OCI-LY3 (cell line): ENCODE measurements at regions not wholly inside any gene's neighbourhood (a gene's known extent, or its start where the extent isn't known, plus 50 kb on each side); places are given as distances from the start of the nearest gene placed in this dataset.

Experiments used
- H2AFZ ChIP-seq: fragments of 200-600, 300-600 bp; shearing (Covaris generic); 2 replicates; pipeline ENCODE4 v1.6.0; 2014; ENCODE audit warnings: antibody characterized with exemption, low read depth, low read length
- H3K27ac ChIP-seq: fragments of 200-600, 300-600 bp; sonication (generic); 2 replicates; pipeline ENCODE4 v1.5.1; 2014; ENCODE audit warnings: mild to moderate bottlenecking, low read length, moderate library complexity, mixed read lengths
- H3K27me3 ChIP-seq: fragments of 200-600, 300-600 bp; sonication (generic); 2 replicates; pipeline ENCODE4 v1.6.1; 2014; ENCODE audit warnings: low read depth, low read length, mixed read lengths
- H3K36me3 ChIP-seq: fragments of 200-600, 300-600 bp; sonication (generic); replicated peaks from 2 replicates; pipeline ENCODE3; 2014; ENCODE audit warnings: low read depth, low read length, mixed read lengths
- H3K4me1 ChIP-seq: fragments of 300-600, 200-600 bp; sonication (generic); 2 replicates; pipeline ENCODE4 v1.6.1; 2014; ENCODE audit warnings: low read length, mixed read lengths
- H3K4me2 ChIP-seq: fragments of 200-600, 300-600 bp; sonication (generic); 2 replicates; pipeline ENCODE4 v1.6.1; 2014; ENCODE audit warnings: low read length, mixed read lengths
- H3K4me3 ChIP-seq: fragments of 300-600, 200-600 bp; sonication (generic); 2 replicates; pipeline ENCODE4 v1.5.1; 2014; ENCODE audit warnings: antibody characterized with exemption, mild to moderate bottlenecking, low read length, moderate library complexity
- H3K79me2 ChIP-seq: fragments of 300-600, 200-600 bp; shearing (Covaris generic); 2 replicates; pipeline ENCODE4 v1.6.1; 2014; ENCODE audit warnings: mild to moderate bottlenecking, low read length, mixed read lengths
- H3K9ac ChIP-seq: fragments of 300-600, 200-600 bp; shearing (Covaris generic); 2 replicates; pipeline ENCODE4 v1.6.0; 2014; ENCODE audit warnings: mild to moderate bottlenecking, low read length, moderate library complexity
- H3K9me3 ChIP-seq: fragments of 200-600, 300-600 bp; shearing (Covaris generic); 2 replicates; pipeline ENCODE4 v1.6.1; 2014; ENCODE audit warnings: low read length, mixed read lengths; ENCODE audit not compliant: insufficient read depth
- H4K20me1 ChIP-seq: fragments of 200-600, 300-600 bp; sonication (generic); 2 replicates; pipeline ENCODE4 v1.6.1; 2016; ENCODE audit warnings: low read length, mixed read lengths; ENCODE audit not compliant: insufficient read depth
- EZH2phosphoT487 ChIP-seq: fragments of 200-600 bp; shearing (Covaris generic); IDR thresholded peaks from 2 replicates; pipeline ENCODE4 v1.6.1; 2018; ENCODE audit warnings: antibody characterized with exemption, mixed run types, low read depth
- TF ChIP-seq, protein P1 (sequence below): fragments of 200-600, 300-600 bp; sonication (generic); IDR thresholded peaks from 2 replicates; pipeline ENCODE4 v1.5.1; 2014; ENCODE audit warnings: antibody characterized with exemption, low read length, low read depth

DNA sequence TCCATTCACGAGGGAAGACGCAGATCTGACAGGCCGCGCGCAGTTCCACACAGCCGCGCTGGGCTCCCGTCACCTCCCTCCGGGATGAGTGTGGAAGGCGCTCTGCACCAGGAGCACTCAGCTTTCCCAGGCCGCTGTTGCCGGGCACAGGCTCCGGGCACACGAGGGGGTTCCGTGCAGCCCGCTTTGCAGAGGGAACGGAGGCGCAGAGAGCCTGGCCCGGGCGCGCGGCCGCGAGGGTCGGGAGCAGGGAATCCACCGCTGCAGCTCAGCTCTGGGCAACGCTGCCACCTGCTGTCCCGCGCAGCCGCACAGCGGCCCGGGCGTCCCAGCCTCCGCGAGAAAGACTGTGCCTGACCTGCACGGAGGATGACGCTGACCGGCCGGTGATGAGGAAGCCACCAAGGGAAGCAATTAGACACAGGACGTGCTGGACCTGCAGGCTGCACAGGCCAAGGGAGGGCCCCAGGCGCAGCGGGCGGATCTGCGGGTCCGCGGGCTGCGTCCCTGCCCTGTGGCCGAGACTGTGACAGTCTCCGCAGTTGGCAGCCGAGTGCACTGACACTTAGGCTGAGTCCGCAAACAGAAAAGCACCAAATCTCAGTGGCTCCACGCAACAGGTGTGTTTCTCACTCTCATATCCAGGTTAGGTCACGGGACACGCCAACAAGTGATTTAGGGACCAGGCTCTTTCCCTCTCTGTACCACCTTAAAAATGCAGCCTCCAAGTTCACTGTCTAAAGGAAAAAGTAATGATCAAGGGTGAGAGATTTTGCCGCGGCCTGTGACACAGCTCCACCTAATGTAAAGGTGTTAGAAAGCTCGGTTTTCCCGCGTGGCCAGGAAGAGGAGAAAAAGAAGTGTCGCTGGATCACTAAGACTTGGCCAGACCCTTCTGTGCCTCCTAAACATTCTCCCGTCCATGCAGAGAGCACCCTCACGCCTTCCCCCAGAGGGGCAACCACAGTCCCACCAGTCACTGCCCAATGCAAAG lies 94.5 kb downstream of the SEC61G start:
- H3K4me3 ChIP-seq: no peak overlapping the region
- no peaks in the 10 kb centered on the region for H3K79me2 ChIP-seq
- no peak overlapping the region for H3K9ac ChIP-seq
- no peak overlapping the region for H3K27ac ChIP-seq
- no peaks in the 10 kb centered on the region for H3K36me3 ChIP-seq
- no peaks in the 10 kb centered on the region for H3K27me3 ChIP-seq
- H3K9me3 ChIP-seq: no peaks in the 10 kb centered on the region
- H2AFZ ChIP-seq: 0 out of 2 replicates have a peak overlapping the region, but pooled peaks have one; percentile 21
- H4K20me1 ChIP-seq: no peaks in the 10 kb centered on the region
- H3K4me1 ChIP-seq: no peaks in the 10 kb centered on the region
- no peak for TF ChIP-seq EZH2phosphoT487
- TF ChIP-seq, protein P1, sequence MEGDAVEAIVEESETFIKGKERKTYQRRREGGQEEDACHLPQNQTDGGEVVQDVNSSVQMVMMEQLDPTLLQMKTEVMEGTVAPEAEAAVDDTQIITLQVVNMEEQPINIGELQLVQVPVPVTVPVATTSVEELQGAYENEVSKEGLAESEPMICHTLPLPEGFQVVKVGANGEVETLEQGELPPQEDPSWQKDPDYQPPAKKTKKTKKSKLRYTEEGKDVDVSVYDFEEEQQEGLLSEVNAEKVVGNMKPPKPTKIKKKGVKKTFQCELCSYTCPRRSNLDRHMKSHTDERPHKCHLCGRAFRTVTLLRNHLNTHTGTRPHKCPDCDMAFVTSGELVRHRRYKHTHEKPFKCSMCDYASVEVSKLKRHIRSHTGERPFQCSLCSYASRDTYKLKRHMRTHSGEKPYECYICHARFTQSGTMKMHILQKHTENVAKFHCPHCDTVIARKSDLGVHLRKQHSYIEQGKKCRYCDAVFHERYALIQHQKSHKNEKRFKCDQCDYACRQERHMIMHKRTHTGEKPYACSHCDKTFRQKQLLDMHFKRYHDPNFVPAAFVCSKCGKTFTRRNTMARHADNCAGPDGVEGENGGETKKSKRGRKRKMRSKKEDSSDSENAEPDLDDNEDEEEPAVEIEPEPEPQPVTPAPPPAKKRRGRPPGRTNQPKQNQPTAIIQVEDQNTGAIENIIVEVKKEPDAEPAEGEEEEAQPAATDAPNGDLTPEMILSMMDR: peak; percentile 44
- H3K4me2 ChIP-seq: no peak overlapping the region

DNA sequence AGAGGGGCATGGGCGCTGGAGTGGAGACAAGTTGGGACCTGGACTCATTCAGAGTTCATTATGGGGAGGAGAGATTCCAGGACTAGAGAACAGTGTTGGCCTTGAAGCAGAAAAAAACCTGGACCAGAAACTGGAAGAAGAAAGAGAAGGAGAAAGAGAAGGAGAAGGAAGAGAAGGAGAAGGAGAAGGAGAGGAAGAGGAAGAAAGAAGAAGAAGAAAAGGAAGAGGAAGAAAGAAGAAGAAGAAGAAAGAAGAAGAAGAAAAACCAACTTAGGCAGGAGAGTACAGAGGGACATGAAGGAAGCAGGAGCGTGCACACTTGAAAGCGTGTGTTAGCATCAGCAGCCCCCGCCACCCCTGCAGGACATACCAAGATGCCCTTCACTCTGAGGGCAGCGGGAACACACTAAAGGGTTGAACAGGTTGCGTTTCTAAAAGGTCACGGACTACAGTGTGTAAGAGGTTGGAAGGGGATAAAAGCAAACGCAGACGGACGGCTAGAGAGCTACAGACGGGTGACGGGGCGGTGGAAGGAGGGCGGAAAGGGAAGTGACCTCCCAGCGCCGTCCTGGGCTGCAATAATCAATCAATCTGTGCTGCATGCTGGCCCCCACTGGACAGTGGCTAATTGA lies 95.3 kb downstream of the SEC61G start:
- no peaks in the 10 kb centered on the region for H3K27me3 ChIP-seq
- no peak overlapping the region for H3K27ac ChIP-seq

DNA sequence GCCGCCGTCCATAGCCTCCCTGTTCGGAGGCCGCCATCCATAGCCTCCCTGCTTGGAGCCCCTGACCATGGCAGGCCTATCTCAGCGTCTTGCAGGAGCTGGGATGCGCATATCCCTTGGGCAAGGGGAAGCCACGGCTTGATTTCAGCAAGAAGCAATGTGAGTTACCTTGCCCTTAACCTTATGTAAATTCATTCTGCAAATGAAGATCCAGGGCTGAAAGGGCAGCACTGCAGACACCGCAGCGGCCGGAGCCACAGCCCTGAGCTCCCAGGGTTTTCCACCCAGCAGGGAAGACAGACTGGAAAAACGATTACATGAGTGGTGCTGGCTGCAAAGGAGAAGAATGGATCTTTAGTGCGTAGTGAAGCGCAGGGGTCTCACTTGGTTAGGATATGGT lies 95.8 kb downstream of the SEC61G start:
- no peaks in the 10 kb centered on the region for H4K20me1 ChIP-seq
- no peaks in the 10 kb centered on the region for H3K4me1 ChIP-seq
- no peak overlapping the region for H3K4me2 ChIP-seq
- no peak overlapping the region for H3K4me3 ChIP-seq
- no peaks in the 10 kb centered on the region for H3K27me3 ChIP-seq
- H3K36me3 ChIP-seq: no peaks in the 10 kb centered on the region
- no peak for TF ChIP-seq EZH2phosphoT487
- TF ChIP-seq, protein P1: no peak
- no peak overlapping the region for H2AFZ ChIP-seq
- H3K27ac ChIP-seq: no peak overlapping the region
- H3K9ac ChIP-seq: no peak overlapping the region
- H3K79me2 ChIP-seq: no peaks in the 10 kb centered on the region
- H3K9me3 ChIP-seq: no peaks in the 10 kb centered on the region

More for the DNA sequence above, 95.3 kb downstream of the SEC61G start:
- H4K20me1 ChIP-seq: no peaks in the 10 kb centered on the region
- H3K4me3 ChIP-seq: no peak overlapping the region
- no peaks in the 10 kb centered on the region for H3K36me3 ChIP-seq
- no peak overlapping the region for H2AFZ ChIP-seq
- H3K9ac ChIP-seq: no peak overlapping the region
- H3K79me2 ChIP-seq: no peaks in the 10 kb centered on the region
- H3K4me2 ChIP-seq: no peak overlapping the region
- no peaks in the 10 kb centered on the region for H3K4me1 ChIP-seq
- no peak for TF ChIP-seq EZH2phosphoT487
- TF ChIP-seq, protein P1: no peak
- H3K9me3 ChIP-seq: no peaks in the 10 kb centered on the region

DNA sequence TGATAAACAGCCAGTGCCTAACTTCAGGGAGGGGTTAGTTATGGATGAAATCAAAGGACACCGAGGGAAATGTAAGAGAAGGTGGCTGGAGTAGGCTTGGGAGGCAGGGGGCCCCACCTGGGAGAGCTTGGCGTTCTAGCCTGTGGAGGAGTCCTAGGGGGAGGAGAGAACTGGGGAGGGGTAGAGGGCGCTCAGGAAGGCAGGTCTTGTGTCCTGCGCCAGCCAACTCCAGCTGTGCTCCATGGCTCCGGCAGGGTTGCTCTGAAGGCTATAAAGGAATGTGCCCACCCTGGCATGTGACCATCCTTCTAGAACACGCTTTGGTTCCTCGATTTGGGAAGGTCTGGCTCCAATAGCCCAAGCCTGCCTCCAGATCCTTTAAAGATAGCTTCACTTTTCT lies 96.3 kb downstream of the SEC61G start:
- Histone ChIP-seq H3K36me3 (no peaks in the 10 kb centered on the region), H3K9ac (no peak overlapping the region), H3K4me2 (no peak overlapping the region), H3K4me1 (no peaks in the 10 kb centered on the region), H4K20me1 (no peaks in the 10 kb centered on the region), H3K27me3 (no peaks in the 10 kb centered on the region), H3K4me3 (no peak overlapping the region), H3K79me2 (no peaks in the 10 kb centered on the region), H2AFZ (no peak overlapping the region), H3K9me3 (no peaks in the 10 kb centered on the region), H3K27ac (no peak overlapping the region)
- TF ChIP-seq, protein P1: no peak
- TF ChIP-seq EZH2phosphoT487: no peak
